Renal cortex interstitium (tissue), 11 donors: ENCODE measurements at regions not wholly inside any gene's neighbourhood (a gene's known extent, or its start where the extent isn't known, plus 50 kb on each side); places are given as distances from the start of the nearest gene placed in this dataset.

Source experiments
- DNase-seq, 11 donors: peaks; one replicate each; pipeline ENCODE4 v3.0.0-alpha.2; 2013; ENCODE audit warnings: low read depth in 9 of 11, low spot score in 4 of 11; ENCODE audit errors: extremely low read depth in 1 of 11

GRCh38 chr7:80357530-80357929 is 154.3 kb downstream of the GNAT3 start:
- DNase-seq: no peak

GRCh38 chr7:80350430-80350829 is 161.4 kb downstream of the GNAT3 start:
- no peak for DNase-seq

- no peak for DNase-seq
Observed at GRCh38 chr7:80348223-80348622, 163.6 kb downstream of the GNAT3 start.

- no peak for DNase-seq
Observed at GRCh38 chr7:80347173-80347572, 164.7 kb downstream of the GNAT3 start.

- DNase-seq: no peak
Observed at GRCh38 chr7:80346704-80347103, 165.2 kb downstream of the GNAT3 start.

- peak in 10 of 11 donors; percentile 12 to 67 (median 40) for DNase-seq
Observed at GRCh38 chr7:80335511-80336231, 176.2 kb downstream of the GNAT3 start.

GRCh38 chr7:80334908-80335307 is 177.0 kb downstream of the GNAT3 start:
- no peak for DNase-seq

GRCh38 chr7:80334196-80334595 is 177.7 kb downstream of the GNAT3 start:
- DNase-seq: no peak

GRCh38 chr7:80333040-80333439 is 178.8 kb downstream of the GNAT3 start:
- DNase-seq: no peak

GRCh38 chr7:80330434-80330833 is 181.4 kb downstream of the GNAT3 start:
- DNase-seq: no peak

GRCh38 chr7:80324032-80324431 is 187.8 kb downstream of the GNAT3 start:
- DNase-seq: no peak

GRCh38 chr7:80319461-80319860 is 184.8 kb downstream of the GNAI1 start:
- DNase-seq: no peak

GRCh38 chr7:80318081-80318480 is 183.4 kb downstream of the GNAI1 start:
- no peak for DNase-seq

GRCh38 chr7:80316811-80317210 is 182.2 kb downstream of the GNAI1 start:
- no peak for DNase-seq

- DNase-seq: no peak
Observed at GRCh38 chr7:80313716-80314115, 179.1 kb downstream of the GNAI1 start.

- DNase-seq: no peak
Observed at GRCh38 chr7:80313067-80313626, 178.5 kb downstream of the GNAI1 start.

GRCh38 chr7:80312139-80312661 is 177.6 kb downstream of the GNAI1 start:
- DNase-seq: peak; percentile 18 to 54 (median 39)

GRCh38 chr7:80311313-80311712 is 176.7 kb downstream of the GNAI1 start:
- DNase-seq: no peak

GRCh38 chr7:80309971-80310549 is 175.4 kb downstream of the GNAI1 start:
- DNase-seq: no peak

GRCh38 chr7:80309377-80309776 is 174.7 kb downstream of the GNAI1 start:
- DNase-seq: no peak
